ENCODE measurements at regions not wholly inside any gene's neighbourhood (a gene's known extent, or its start where the extent isn't known, plus 50 kb on each side); places are given as distances from the start of the nearest gene placed in this dataset.
"Not testable (repeated sequence)": the region's sequence is repeated elsewhere in the genome, so short reads cannot be mapped to it uniquely, and the experiment has no call there.

GRCh38 chr4:52157071-52157470, 106.0 kb downstream of the SPATA18 start:
- ATAC-seq; intact Hi-C loops (cut with DNase I); H3K4me3 ChIP-seq; H3K4me1 ChIP-seq; DNase-seq; H3K36me3 ChIP-seq; H3K27me3 ChIP-seq; H3K9me3 ChIP-seq: not testable (repeated sequence)
- 75 to 90% (median 84%) methylated on average over 2 of the region's 2 CpGs for WGBS, 4 donors
- peak overlapping the region in 1 of 12 donors; percentile 48 for H3K27ac ChIP-seq

GRCh38 chr4:52157641-52158316, 106.7 kb downstream of the SPATA18 start:
- Histone ChIP-seq H3K9me3 (peaks cover 0 to 6% (median 0%) of the 10 kb centered on the region in 12 donors), H3K27ac (peak overlapping the region in 5 of 12 donors; percentile 18 to 57 (median 48)), H3K4me1 (peaks cover 0 to 5% (median 0%) of the 10 kb centered on the region in 12 donors), H3K27me3 (no peaks in the 10 kb centered on the region), H3K36me3 (no peaks in the 10 kb centered on the region), H3K4me3 (no peak overlapping the region)
- WGBS, 4 donors: 28 to 48% (median 36%) methylated on average over 4 of the region's 4 CpGs
- ATAC-seq (peak in 3 of 4 donors; percentile 38 to 61 (median 55)), DNase-seq (no peak)
- intact Hi-C loops (cut with DNase I): no loop called here
- no peak for TF ChIP-seq CTCF (IDR thresholded peaks at IDR 0.05)
- TF ChIP-seq POLR2A (IDR thresholded peaks at IDR 0.05): no peak

GRCh38 chr4:52160859-52161258, 109.8 kb downstream of the SPATA18 start:
- Histone ChIP-seq H3K9me3 (peaks cover 0 to 4% (median 0%) of the 10 kb centered on the region in 12 donors), H3K36me3 (no peaks in the 10 kb centered on the region), H3K27ac (no peak overlapping the region), H3K4me3 (no peak overlapping the region), H3K27me3 (no peaks in the 10 kb centered on the region), H3K4me1 (peaks cover 0 to 5% (median 0%) of the 10 kb centered on the region in 12 donors)
- ATAC-seq (no peak), DNase-seq (no peak)
- WGBS, 4 donors: 67 to 78% (median 72%) methylated on average over 4 of the region's 4 CpGs
- TF ChIP-seq POLR2A (IDR thresholded peaks at IDR 0.05) (no peak), CTCF (IDR thresholded peaks at IDR 0.05) (no peak)
- intact Hi-C loops (cut with DNase I): no loop called here

- Histone ChIP-seq H3K36me3 (no peaks in the 10 kb centered on the region), H3K9me3 (no peaks in the 10 kb centered on the region), H3K4me3 (no peak overlapping the region), H3K4me1 (no peaks in the 10 kb centered on the region), H3K27me3 (no peaks in the 10 kb centered on the region), H3K27ac (no peak overlapping the region)
- WGBS, 4 donors: 63 to 71% (median 67%) methylated on average over 1 of the region's 1 CpG
- intact Hi-C loops (cut with DNase I): no loop called here
- ATAC-seq: no peak
- TF ChIP-seq POLR2A (IDR thresholded peaks at IDR 0.05): no peak
- TF ChIP-seq CTCF (IDR thresholded peaks at IDR 0.05): no peak
- no peak for DNase-seq
These were observed 113.0 kb downstream of the SPATA18 start for GRCh38 chr4:52164116-52164515.

GRCh38 chr4:52172166-52172565, 121.1 kb downstream of the SPATA18 start:
- no peak for TF ChIP-seq POLR2A (IDR thresholded peaks at IDR 0.05)
- TF ChIP-seq CTCF (IDR thresholded peaks at IDR 0.05): peak in 3 of 12 donors; percentile 6 to 20 (median 11)
- H3K9me3 ChIP-seq: no peaks in the 10 kb centered on the region
- H3K27ac ChIP-seq: no peak overlapping the region
- DNase-seq: no peak
- peaks cover 0 to 16% (median 9%) of the 10 kb centered on the region in 12 donors for H3K4me1 ChIP-seq
- H3K4me3 ChIP-seq: no peak overlapping the region
- intact Hi-C loops (cut with DNase I): no loop called here
- H3K27me3 ChIP-seq: no peaks in the 10 kb centered on the region
- no peaks in the 10 kb centered on the region for H3K36me3 ChIP-seq
- 96 to 98% (median 97%) methylated on average over 1 of the region's 1 CpG for WGBS, 4 donors
- no peak for ATAC-seq
